K562 (cell line): ENCODE measurements at regions not wholly inside any gene's neighbourhood (a gene's known extent, or its start where the extent isn't known, plus 50 kb on each side); places are given as distances from the start of the nearest gene placed in this dataset.

Experiments
- ATAC-seq: fragments of 200-7000 bp; cut with Tn5 transposase; 3 replicates; pipeline ENCODE4 v1.9.1; 2020; ENCODE audit warnings: moderate library complexity
- BruUV-seq: library from RNA; stranded (reverse); fragments of 400-500 nt; replicated peaks from 2 replicates; lab custom pipeline; 2021; lab: Mats Ljungman, UMichigan
- CTCF ChIA-PET: fragments of 300-600 bp; formaldehyde crosslinking; extraction: SDS; loops from one replicate; lab custom pipeline; 2021; ENCODE audit warnings: low intra/inter-chr PET ratio; lab: Yijun Ruan, JAX
- POLR2A ChIA-PET: fragments of 300-600, 350-650 bp; sonication (Branson Sonifier 250); formaldehyde crosslinking; extraction: SDS; loops from one replicate; lab custom pipeline; 2021; ENCODE audit warnings: antibody characterized with exemption, inconsistent platforms; lab: Yijun Ruan, JAX
- DNase-seq, 4 experiments: peaks; one replicate each; pipeline versions ENCODE4 v3.0.0 to v3.0.0-alpha.2; 2011 to 2018; ENCODE audit warnings: low spot score in 3 of 4, mixed read lengths in 3 of 4; ENCODE audit errors: extremely low read depth in 1 of 4
- FAIRE-seq: peaks from 2 replicates; lab custom pipeline; 2011; peaks lifted over from hg19 to GRCh38; lab: Jason Lieb, UNC
- H2AFZ ChIP-seq: 2 replicates; pipeline ENCODE4 v1.6.0; 2011; ENCODE audit warnings: low read depth, low read length, control low read depth, inconsistent platforms
- H3K27ac ChIP-seq: fragments of 200-600 bp; 3 replicates; pipeline ENCODE4 v1.8.0; 2011; ENCODE audit warnings: low read depth, mild to moderate bottlenecking, control low read depth, inconsistent platforms, low read length, moderate library complexity, mixed read lengths; ENCODE audit errors: extremely low read depth
- H3K27me3 ChIP-seq, 2 experiments: fragments of 300-600 bp in 1 of 2; 2 replicates in 1 of 2; 3 replicates in 1 of 2; pipeline versions ENCODE4 v1.6.0 to v1.8.0; 2011; ENCODE audit warnings: inconsistent platforms in 2 of 2, low read length in 2 of 2, mild to moderate bottlenecking in 1 of 2, mixed read lengths in 1 of 2, moderate library complexity in 1 of 2; ENCODE audit not compliant: control insufficient read depth in 2 of 2, insufficient read depth in 2 of 2
- H3K36me3 ChIP-seq: fragments of 300-600 bp; 3 replicates; pipeline ENCODE4 v1.8.0; 2011; ENCODE audit warnings: mild to moderate bottlenecking, low read length, inconsistent platforms; ENCODE audit not compliant: control insufficient read depth, insufficient read depth
- H3K4me1 ChIP-seq, 2 experiments: fragments of 200-600 bp in 1 of 2; replicated peaks in 1 of 2; 2 replicates in 1 of 2; 3 replicates in 1 of 2; pipeline versions ENCODE4 v1.5.1 to v1.8.0; 2011; ENCODE audit warnings: inconsistent platforms in 2 of 2, low read length in 2 of 2, mild to moderate bottlenecking in 1 of 2, mixed read lengths in 1 of 2, moderate library complexity in 1 of 2; ENCODE audit not compliant: control insufficient read depth in 2 of 2, insufficient read depth in 2 of 2
- H3K4me2 ChIP-seq: 2 replicates; pipeline ENCODE4 v1.6.1; 2011; ENCODE audit warnings: low read length, control low read depth, inconsistent platforms, mixed read lengths; ENCODE audit not compliant: insufficient read depth
- H3K4me3 ChIP-seq: fragments of 200-600 bp; sonication (generic), shearing (Covaris generic); 2 replicates; pipeline ENCODE4 v1.5.1; 2016; ENCODE audit warnings: control low read depth, inconsistent platforms
- H3K79me2 ChIP-seq: fragments of 200-600 bp; 3 replicates; pipeline ENCODE4 v1.8.0; 2011; ENCODE audit warnings: low read length, inconsistent platforms; ENCODE audit not compliant: control insufficient read depth, insufficient read depth
- H3K9ac ChIP-seq, 2 experiments: 2 replicates each; pipeline versions ENCODE4 v1.6.0 to v1.6.1; 2011; ENCODE audit warnings: low read depth in 2 of 2, low read length in 2 of 2, control low read depth in 1 of 2, inconsistent platforms in 1 of 2, mild to moderate bottlenecking in 1 of 2, mixed read lengths in 1 of 2; ENCODE audit not compliant: insufficient read depth in 1 of 2
- H3K9me1 ChIP-seq: one replicate; pipeline ENCODE4 v1.6.0; 2011; ENCODE audit warnings: inconsistent platforms, mild to moderate bottlenecking, low read length, moderate library complexity; ENCODE audit not compliant: control insufficient read depth, insufficient read depth
- H3K9me3 ChIP-seq: replicated peaks from 2 replicates; pipeline ENCODE4 v1.5.1; 2011; ENCODE audit warnings: low read depth, low read length, inconsistent platforms; ENCODE audit not compliant: control insufficient read depth, insufficient read depth
- H4K20me1 ChIP-seq: replicated peaks from 2 replicates; pipeline ENCODE4 v1.6.1; 2011; ENCODE audit warnings: low read length, inconsistent platforms, mixed read lengths; ENCODE audit not compliant: control insufficient read depth, insufficient read depth
- ADNP ChIP-seq: fragments of 200-800 bp; sonication (Bioruptor generic); IDR thresholded peaks from 2 replicates; pipeline ENCODE4 v1.6.1; 2016; ENCODE audit warnings: missing genetic modification characterization, missing compliant biosample characterization
- CXXC5 ChIP-seq: fragments of 250-450 bp; sonication (Bioruptor Pico); IDR thresholded peaks from 2 replicates; pipeline ENCODE4 v1.8.0; 2022; ENCODE audit warnings: inconsistent platforms, mild to moderate bottlenecking, moderate library complexity
- DACH1 ChIP-seq: fragments of 450-650 bp; IDR thresholded peaks from 2 replicates; pipeline ENCODE4 v1.6.1; 2018; ENCODE audit not compliant: partially characterized antibody
- NFE2 ChIP-seq: IDR thresholded peaks from 2 replicates; pipeline ENCODE4 v1.6.1; 2014; ENCODE audit warnings: antibody characterized with exemption, low read depth
- POU5F1 ChIP-seq: fragments of 150-350 bp; IDR thresholded peaks from 2 replicates; pipeline ENCODE4 v1.6.1; 2014; ENCODE audit warnings: borderline replicate concordance, low read length, low read depth, mild to moderate bottlenecking; ENCODE audit not compliant: partially characterized antibody
- PRMT5 ChIP-seq: sonication (generic); formaldehyde crosslinking; IDR thresholded peaks from 2 replicates; pipeline ENCODE4 v1.5.0; 2020; ENCODE audit warnings: missing genetic modification reagents
- SMAD1 ChIP-seq: fragments of 150-350 bp; IDR thresholded peaks from 2 replicates; pipeline ENCODE4 v1.6.1; 2014; ENCODE audit warnings: low read length, low read depth; ENCODE audit not compliant: partially characterized antibody
- SRSF1 ChIP-seq: fragments of 200-400 bp; formaldehyde crosslinking; IDR thresholded peaks from 2 replicates; pipeline ENCODE4 v1.6.1; 2017; ENCODE audit warnings: mild to moderate bottlenecking, low read depth, low read length, moderate library complexity
- TBP ChIP-seq: optimal IDR thresholded peaks from 2 replicates; pipeline ENCODE3; 2011; ENCODE audit warnings: low read depth, low read length, improper control_type of control experiment
- ZC3H8 ChIP-seq: fragments of 450-650 bp; IDR thresholded peaks from 2 replicates; pipeline ENCODE4 v1.6.1; 2017
- ZNF217 ChIP-seq: sonication (generic); formaldehyde crosslinking; IDR thresholded peaks from 2 replicates; pipeline ENCODE4 v1.8.0; 2022; ENCODE audit warnings: mild to moderate bottlenecking, missing genetic modification reagents
- ZNF699 ChIP-seq: fragments of 250-450 bp; sonication (Bioruptor Pico); IDR thresholded peaks from 2 replicates; pipeline ENCODE4 v1.8.0; 2021; ENCODE audit warnings: mild to moderate bottlenecking, moderate library complexity; ENCODE audit not compliant: insufficient replicate concordance
- WGBS: fragments of 100-300 bp; shearing (Covaris generic); methylation state at CpG from one replicate; pipeline ENCODE4 v1.1.6; 2016; ENCODE audit warnings: low coverage, mixed read lengths; ENCODE audit not compliant: insufficient coverage; ENCODE audit errors: missing lambda C conversion rate; 5-methylcytosine and 5-hydroxymethylcytosine counted together
- in situ Hi-C: fragments of 300-500 bp; cut with MboI; formaldehyde crosslinking; loops from 4 replicates; pipeline ENCODE4 v1.15.0; 2018; ENCODE audit warnings: inconsistent platforms, mixed read lengths
- intact Hi-C: fragments of 100-400 bp; cut with micrococcal nuclease; formaldehyde crosslinking; loops from 2 replicates; pipeline ENCODE4 v1.14.2; 2022
- TF ChIP-seq, protein P1 (sequence below): fragments of 250-450 bp; sonication (Bioruptor Pico); IDR thresholded peaks from 2 replicates; pipeline ENCODE4 v1.4.0; 2020; ENCODE audit warnings: mild to moderate bottlenecking, moderate library complexity
- TF ChIP-seq, protein P2 (sequence below): fragments of 450-650 bp; formaldehyde crosslinking; IDR thresholded peaks from 2 replicates; pipeline ENCODE4 v1.4.0; 2022; ENCODE audit warnings: mild to moderate bottlenecking, moderate library complexity
- TF ChIP-seq, protein P3 (sequence below): sonication (generic); formaldehyde crosslinking; IDR thresholded peaks from 2 replicates; pipeline ENCODE4 v1.8.0; 2023; ENCODE audit warnings: mild to moderate bottlenecking, missing genetic modification reagents

DNA sequence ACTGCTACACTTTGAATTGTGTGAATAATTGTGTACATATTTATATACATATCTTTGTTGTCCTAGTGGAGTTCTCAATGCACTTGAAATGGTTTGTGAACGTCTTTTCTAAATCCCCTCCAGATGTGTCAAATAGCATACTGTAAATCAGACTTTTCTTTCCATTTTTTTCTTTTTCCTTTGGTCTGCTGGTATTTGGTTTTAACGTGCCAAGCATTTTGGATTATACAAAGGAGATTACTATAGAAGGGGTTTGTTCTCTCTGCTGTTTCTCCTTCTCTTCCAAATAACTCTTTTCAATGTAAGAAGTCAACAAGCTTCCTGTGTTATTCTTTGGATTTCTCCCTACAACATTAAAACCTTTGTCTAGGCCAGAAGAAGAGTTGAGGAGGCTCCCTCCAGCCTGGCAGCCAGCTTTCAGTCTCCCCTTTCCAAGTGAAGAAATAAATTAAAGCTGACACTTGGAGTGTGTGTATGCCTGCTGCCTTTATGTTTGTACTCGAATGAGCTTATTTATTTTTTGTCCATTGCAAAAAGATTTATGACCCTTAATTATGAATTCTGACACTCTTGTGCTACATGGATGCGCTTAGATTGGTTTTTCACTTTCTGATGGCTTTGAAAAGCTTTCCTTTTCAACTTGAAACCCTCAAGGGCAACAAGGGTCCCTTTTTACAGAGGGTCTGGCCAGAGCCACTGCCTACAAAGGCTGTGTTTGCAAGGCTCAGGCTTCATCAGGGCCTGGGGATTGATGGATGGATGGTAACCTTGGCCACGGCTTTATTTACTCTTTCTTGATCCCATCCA, 107.8 kb downstream of the RAB18 start:
- no peaks in the 10 kb centered on the region for H3K36me3 ChIP-seq
- H3K4me2 ChIP-seq: no peak overlapping the region
- BruUV-seq: no TSS peak
- WGBS: under 1% methylated on average over 5 of the region's 5 CpGs
- intact Hi-C loops (no loop called here), in situ Hi-C loops (no loop called here)
- H3K27me3 ChIP-seq: peaks cover 6 to 13% of the 10 kb centered on the region in 2 experiments; a peak in 3 of 5 replicates
- H3K27ac ChIP-seq: no peak overlapping the region
- no peak for DNase-seq
- ChIA-PET POLR2A (interaction anchor here (0.6 to 1.0 kb wide), 3 partner anchors 10 to 89 kb away, joined by 3 to 4 read pairs (median 3); no protein-coding TSS in a partner anchor), CTCF (no interaction called here)
- no peak overlapping the region for H3K9ac ChIP-seq
- H4K20me1 ChIP-seq: no peaks in the 10 kb centered on the region
- H3K9me1 ChIP-seq: peaks cover 3% of the 10 kb centered on the region
- no peak overlapping the region for H3K4me3 ChIP-seq
- no peaks in the 10 kb centered on the region for H3K4me1 ChIP-seq
- no peak overlapping the region for H2AFZ ChIP-seq
- no peaks in the 10 kb centered on the region for H3K9me3 ChIP-seq
- FAIRE-seq: no peak
- ATAC-seq: no peak
- H3K79me2 ChIP-seq: no peaks in the 10 kb centered on the region
- TF ChIP-seq ADNP (tag): no peak
- TF ChIP-seq, protein P1, sequence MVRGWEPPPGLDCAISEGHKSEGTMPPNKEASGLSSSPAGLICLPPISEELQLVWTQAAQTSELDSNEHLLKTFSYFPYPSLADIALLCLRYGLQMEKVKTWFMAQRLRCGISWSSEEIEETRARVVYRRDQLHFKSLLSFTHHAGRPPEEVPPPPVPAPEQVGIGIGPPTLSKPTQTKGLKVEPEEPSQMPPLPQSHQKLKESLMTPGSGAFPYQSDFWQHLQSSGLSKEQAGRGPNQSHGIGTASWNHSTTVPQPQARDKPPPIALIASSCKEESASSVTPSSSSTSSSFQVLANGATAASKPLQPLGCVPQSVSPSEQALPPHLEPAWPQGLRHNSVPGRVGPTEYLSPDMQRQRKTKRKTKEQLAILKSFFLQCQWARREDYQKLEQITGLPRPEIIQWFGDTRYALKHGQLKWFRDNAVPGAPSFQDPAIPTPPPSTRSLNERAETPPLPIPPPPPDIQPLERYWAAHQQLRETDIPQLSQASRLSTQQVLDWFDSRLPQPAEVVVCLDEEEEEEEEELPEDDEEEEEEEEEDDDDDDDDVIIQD: no peak
- no peak for TF ChIP-seq POU5F1
- no peak for TF ChIP-seq SRSF1
- TF ChIP-seq ZC3H8: no peak
- TF ChIP-seq, protein P2, sequence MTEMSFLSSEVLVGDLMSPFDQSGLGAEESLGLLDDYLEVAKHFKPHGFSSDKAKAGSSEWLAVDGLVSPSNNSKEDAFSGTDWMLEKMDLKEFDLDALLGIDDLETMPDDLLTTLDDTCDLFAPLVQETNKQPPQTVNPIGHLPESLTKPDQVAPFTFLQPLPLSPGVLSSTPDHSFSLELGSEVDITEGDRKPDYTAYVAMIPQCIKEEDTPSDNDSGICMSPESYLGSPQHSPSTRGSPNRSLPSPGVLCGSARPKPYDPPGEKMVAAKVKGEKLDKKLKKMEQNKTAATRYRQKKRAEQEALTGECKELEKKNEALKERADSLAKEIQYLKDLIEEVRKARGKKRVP (CRISPR knock-in tag): no peak
- TF ChIP-seq ZNF217 (CRISPR knock-in tag): no peak
- TF ChIP-seq NFE2: no peak
- TF ChIP-seq PRMT5: no peak
- no peak for TF ChIP-seq CXXC5
- TF ChIP-seq, protein P3, sequence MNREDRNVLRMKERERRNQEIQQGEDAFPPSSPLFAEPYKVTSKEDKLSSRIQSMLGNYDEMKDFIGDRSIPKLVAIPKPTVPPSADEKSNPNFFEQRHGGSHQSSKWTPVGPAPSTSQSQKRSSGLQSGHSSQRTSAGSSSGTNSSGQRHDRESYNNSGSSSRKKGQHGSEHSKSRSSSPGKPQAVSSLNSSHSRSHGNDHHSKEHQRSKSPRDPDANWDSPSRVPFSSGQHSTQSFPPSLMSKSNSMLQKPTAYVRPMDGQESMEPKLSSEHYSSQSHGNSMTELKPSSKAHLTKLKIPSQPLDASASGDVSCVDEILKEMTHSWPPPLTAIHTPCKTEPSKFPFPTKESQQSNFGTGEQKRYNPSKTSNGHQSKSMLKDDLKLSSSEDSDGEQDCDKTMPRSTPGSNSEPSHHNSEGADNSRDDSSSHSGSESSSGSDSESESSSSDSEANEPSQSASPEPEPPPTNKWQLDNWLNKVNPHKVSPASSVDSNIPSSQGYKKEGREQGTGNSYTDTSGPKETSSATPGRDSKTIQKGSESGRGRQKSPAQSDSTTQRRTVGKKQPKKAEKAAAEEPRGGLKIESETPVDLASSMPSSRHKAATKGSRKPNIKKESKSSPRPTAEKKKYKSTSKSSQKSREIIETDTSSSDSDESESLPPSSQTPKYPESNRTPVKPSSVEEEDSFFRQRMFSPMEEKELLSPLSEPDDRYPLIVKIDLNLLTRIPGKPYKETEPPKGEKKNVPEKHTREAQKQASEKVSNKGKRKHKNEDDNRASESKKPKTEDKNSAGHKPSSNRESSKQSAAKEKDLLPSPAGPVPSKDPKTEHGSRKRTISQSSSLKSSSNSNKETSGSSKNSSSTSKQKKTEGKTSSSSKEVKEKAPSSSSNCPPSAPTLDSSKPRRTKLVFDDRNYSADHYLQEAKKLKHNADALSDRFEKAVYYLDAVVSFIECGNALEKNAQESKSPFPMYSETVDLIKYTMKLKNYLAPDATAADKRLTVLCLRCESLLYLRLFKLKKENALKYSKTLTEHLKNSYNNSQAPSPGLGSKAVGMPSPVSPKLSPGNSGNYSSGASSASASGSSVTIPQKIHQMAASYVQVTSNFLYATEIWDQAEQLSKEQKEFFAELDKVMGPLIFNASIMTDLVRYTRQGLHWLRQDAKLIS (CRISPR knock-in tag): no peak
- TF ChIP-seq ZNF699 (CRISPR knock-in tag): no peak
- TF ChIP-seq DACH1: no peak
- TF ChIP-seq SMAD1: no peak
- no peak for TF ChIP-seq TBP
